HG03064 (cell line): ENCODE measurements at regions not wholly inside any gene's neighbourhood (a gene's known extent, or its start where the extent isn't known, plus 50 kb on each side); places are given as distances from the start of the nearest gene placed in this dataset.
"Not testable (repeated sequence)": the region's sequence is repeated elsewhere in the genome, so short reads cannot be mapped to it uniquely, and the experiment has no call there.

Experiments
- ATAC-seq: cut with Tn5 transposase; IDR thresholded peaks from one replicate; pipeline ENCODE4 v1.9.1; 2021; ENCODE audit warnings: low read depth; ENCODE audit not compliant: unreplicated experiment

- not testable (repeated sequence) for ATAC-seq
Observed at GRCh38 chr12:131658605-131659004, 52.3 kb upstream of the SFSWAP start.

GRCh38 chr12:131659484-131659883 is 51.4 kb upstream of the SFSWAP start:
- ATAC-seq = not testable (repeated sequence)

DNA sequence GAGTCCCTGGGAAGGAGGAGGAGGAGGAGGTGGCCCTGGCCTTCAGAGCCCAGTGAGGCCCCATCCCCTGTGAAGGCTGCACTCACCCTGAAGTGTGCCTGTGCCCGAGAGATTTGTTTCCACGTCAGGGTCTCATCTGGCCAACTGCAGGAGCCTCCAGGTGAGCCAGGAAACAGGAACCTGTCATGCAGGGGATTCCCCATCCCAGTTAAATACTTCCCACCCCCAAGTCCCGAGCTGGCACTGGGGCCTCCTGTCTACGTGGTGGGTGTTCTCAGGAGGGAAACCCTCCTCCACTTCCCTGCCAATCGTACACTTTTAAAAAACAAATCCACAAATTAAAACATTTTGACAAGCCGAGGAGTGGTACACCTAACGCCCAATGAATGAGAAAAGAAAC is 50.9 kb upstream of the SFSWAP start:
- not testable (repeated sequence) for ATAC-seq

GRCh38 chr12:131660401-131660800 is 50.5 kb upstream of the SFSWAP start:
- ATAC-seq = not testable (repeated sequence)
